MM.1S (cell line): ENCODE measurements at regions not wholly inside any gene's neighbourhood (a gene's known extent, or its start where the extent isn't known, plus 50 kb on each side); places are given as distances from the start of the nearest gene placed in this dataset.

Experiments
- DNase-seq: peaks from one replicate; pipeline ENCODE4 v3.0.0-alpha.2; 2015
- H2AFZ ChIP-seq: fragments of 300-600 bp; sonication (generic); 2 replicates; pipeline ENCODE4 v1.6.0; 2016; ENCODE audit warnings: antibody characterized with exemption, low read length
- H3F3A ChIP-seq: fragments of 300-600 bp; sonication (generic); 2 replicates; pipeline ENCODE4 v1.6.1; 2016; ENCODE audit warnings: mild to moderate bottlenecking, antibody characterized with exemption, low read length, moderate library complexity, mixed read lengths; ENCODE audit not compliant: insufficient read depth
- H3K27ac ChIP-seq: fragments of 300-600 bp; sonication (generic); 2 replicates; pipeline ENCODE4 v1.5.1; 2016; ENCODE audit warnings: mild to moderate bottlenecking, low read length
- H3K27me3 ChIP-seq: fragments of 300-600 bp; sonication (generic); replicated peaks from 2 replicates; pipeline ENCODE4 v1.6.0; 2016; ENCODE audit warnings: low read length; ENCODE audit not compliant: insufficient read depth
- H3K36me3 ChIP-seq: fragments of 300-600 bp; sonication (generic); replicated peaks from 2 replicates; pipeline ENCODE4 v1.6.1; 2016; ENCODE audit warnings: mild to moderate bottlenecking, low read length, mixed read lengths; ENCODE audit not compliant: insufficient read depth
- H3K4me1 ChIP-seq: fragments of 300-600 bp; sonication (generic); 2 replicates; pipeline ENCODE4 v1.6.1; 2016; ENCODE audit warnings: low read length, mixed read lengths
- H3K4me2 ChIP-seq: fragments of 300-600 bp; sonication (generic); 2 replicates; pipeline ENCODE4 v1.6.0; 2016; ENCODE audit warnings: low read depth, low read length
- H3K4me3 ChIP-seq: fragments of 300-600 bp; sonication (generic); 2 replicates; pipeline ENCODE4 v1.5.1; 2016; ENCODE audit warnings: low read length, mixed read lengths
- H3K79me2 ChIP-seq: fragments of 300-600 bp; sonication (generic); 2 replicates; pipeline ENCODE4 v1.6.1; 2016; ENCODE audit warnings: mixed run types, low read length, mixed read lengths
- H3K9ac ChIP-seq: fragments of 300-600 bp; sonication (generic); 2 replicates; pipeline ENCODE4 v1.6.1; 2016; ENCODE audit warnings: low read length, mixed read lengths
- H3K9me2 ChIP-seq: fragments of 300-600 bp; sonication (generic); replicated peaks from 2 replicates; pipeline ENCODE4 v1.6.1; 2016; ENCODE audit warnings: mild to moderate bottlenecking, low read length, mixed read lengths; ENCODE audit not compliant: insufficient read depth
- H3K9me3 ChIP-seq: fragments of 300-600 bp; sonication (generic); replicated peaks from 2 replicates; pipeline ENCODE4 v1.6.1; 2016; ENCODE audit warnings: mild to moderate bottlenecking, low read length, mixed read lengths; ENCODE audit not compliant: insufficient read depth
- H4K20me1 ChIP-seq: fragments of 300-600 bp; sonication (generic); 2 replicates; pipeline ENCODE4 v1.6.1; 2016; ENCODE audit warnings: mild to moderate bottlenecking, low read length, moderate library complexity, mixed read lengths; ENCODE audit not compliant: insufficient read depth
- CTCF ChIP-seq: fragments of 300-600 bp; sonication (generic); IDR thresholded peaks from 2 replicates; pipeline ENCODE4 v1.5.1; 2016; ENCODE audit warnings: antibody characterized with exemption, low read length, mixed read lengths
- EZH2 ChIP-seq: fragments of 300-600 bp; sonication (generic); optimal IDR thresholded peaks from 2 replicates; pipeline ENCODE3; 2017; ENCODE audit warnings: low read depth, mild to moderate bottlenecking, antibody characterized with exemption, low read length, mixed read lengths
- EZH2phosphoT487 ChIP-seq: fragments of 300-600 bp; sonication (generic); IDR thresholded peaks from 2 replicates; pipeline ENCODE4 v1.6.1; 2018; ENCODE audit warnings: antibody characterized with exemption, low read length

DNA sequence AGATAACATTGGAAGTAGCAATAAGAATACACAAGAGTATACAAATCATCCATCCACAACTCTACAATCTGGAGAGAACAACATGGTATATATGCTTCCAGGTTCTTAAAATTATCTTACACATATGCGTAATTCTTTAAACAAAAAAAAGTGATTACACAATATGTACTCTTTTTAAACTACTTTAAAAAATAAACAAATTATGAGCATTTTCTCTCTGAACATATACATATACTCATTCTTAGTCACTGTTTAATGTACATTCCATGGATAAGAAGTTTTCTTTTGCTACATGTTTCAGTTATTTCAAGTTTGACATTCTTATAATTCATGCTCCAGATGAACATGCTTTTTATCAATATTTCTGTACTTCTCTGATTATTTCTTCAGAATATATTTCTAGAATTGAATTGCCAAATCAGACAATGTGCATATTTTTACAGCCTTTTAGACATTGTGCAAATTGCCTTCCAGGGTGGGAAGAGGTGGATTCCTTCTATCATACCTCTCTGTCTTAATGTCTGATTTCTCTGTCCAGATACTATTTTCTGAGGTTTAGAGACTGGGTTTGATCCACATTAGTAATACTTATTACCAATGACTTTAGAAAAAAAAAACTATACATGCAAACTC, 551.6 kb downstream of the METTL15 start:
- TF ChIP-seq CTCF (no peak), EZH2 (no peak), EZH2phosphoT487 (no peak)
- H3K4me3 ChIP-seq, result no peak overlapping the region
- H3K4me1 ChIP-seq, result no peaks in the 10 kb centered on the region
- no peaks in the 10 kb centered on the region for H3K79me2 ChIP-seq
- no peak overlapping the region for H3K27ac ChIP-seq
- H2AFZ ChIP-seq, result no peak overlapping the region
- DNase-seq, result no peak
- no peaks in the 10 kb centered on the region for H3K27me3 ChIP-seq
- H3K9ac ChIP-seq, result no peak overlapping the region
- H3K36me3 ChIP-seq, result no peaks in the 10 kb centered on the region
- no peaks in the 10 kb centered on the region for H4K20me1 ChIP-seq
- H3K9me3 ChIP-seq, result no peaks in the 10 kb centered on the region
- H3K9me2 ChIP-seq, result no peaks in the 10 kb centered on the region
- H3K4me2 ChIP-seq, result no peak overlapping the region
- no peaks in the 10 kb centered on the region for H3F3A ChIP-seq

GRCh38 chr11:28657378-28658030, 549.3 kb downstream of the METTL15 start:
- no peaks in the 10 kb centered on the region for H3K9me2 ChIP-seq
- H3F3A ChIP-seq, result no peaks in the 10 kb centered on the region
- no peaks in the 10 kb centered on the region for H3K27me3 ChIP-seq
- H3K4me2 ChIP-seq, result no peak overlapping the region
- H3K27ac ChIP-seq, result no peak overlapping the region
- no peaks in the 10 kb centered on the region for H3K36me3 ChIP-seq
- no peaks in the 10 kb centered on the region for H3K79me2 ChIP-seq
- no peak overlapping the region for H2AFZ ChIP-seq
- H3K4me3 ChIP-seq, result no peak overlapping the region
- no peaks in the 10 kb centered on the region for H3K9me3 ChIP-seq
- no peaks in the 10 kb centered on the region for H4K20me1 ChIP-seq
- TF ChIP-seq CTCF, result no peak
- no peak overlapping the region for H3K9ac ChIP-seq
- H3K4me1 ChIP-seq, result no peaks in the 10 kb centered on the region
- DNase-seq, result no peak

GRCh38 chr11:28654191-28654590, 546.0 kb downstream of the METTL15 start:
- Histone ChIP-seq H3K79me2 (no peaks in the 10 kb centered on the region), H3K4me1 (no peaks in the 10 kb centered on the region), H3K4me3 (no peak overlapping the region), H4K20me1 (no peaks in the 10 kb centered on the region), H3K9me2 (no peaks in the 10 kb centered on the region), H3K27ac (no peak overlapping the region), H3F3A (no peaks in the 10 kb centered on the region), H3K36me3 (no peaks in the 10 kb centered on the region), H3K9ac (no peak overlapping the region), H2AFZ (no peak overlapping the region), H3K9me3 (no peaks in the 10 kb centered on the region), H3K4me2 (no peak overlapping the region), H3K27me3 (no peaks in the 10 kb centered on the region)
- TF ChIP-seq CTCF (no peak), EZH2phosphoT487 (no peak), EZH2 (no peak)
- no peak for DNase-seq
